GM13977 (cell line): ENCODE measurements at regions not wholly inside any gene's neighbourhood (a gene's known extent, or its start where the extent isn't known, plus 50 kb on each side); places are given as distances from the start of the nearest gene placed in this dataset.

Source experiments
- DNase-seq: peaks from one replicate; pipeline ENCODE4 v3.0.0; 2012; ENCODE audit warnings: low spot score
- CTCF ChIP-seq: IDR thresholded peaks from 2 replicates; pipeline ENCODE4 v1.5.1; 2012; ENCODE audit warnings: mild to moderate bottlenecking, control low read depth; ENCODE audit not compliant: insufficient read depth; ENCODE audit errors: extremely low read depth, missing control alignments
- in situ Hi-C: fragments of 300-500 bp; cut with MboI; formaldehyde crosslinking; loops from one replicate; pipeline ENCODE4 v1.12.0; 2022; ENCODE audit warnings: low sequenced_read_pairs, low pct_unique_long_range_greater_than_20kb, mixed read lengths, inconsistent platforms; ENCODE audit not compliant: unreplicated experiment

- in situ Hi-C loops: no loop called here
- no peak for TF ChIP-seq CTCF
- no peak for DNase-seq
These were observed 325.5 kb downstream of the SFMBT2 start for GRCh38 chr10:7085147-7085912.

GRCh38 chr10:7084280-7085005, 326.4 kb downstream of the SFMBT2 start:
- in situ Hi-C loops: no loop called here
- DNase-seq: no peak
- no peak for TF ChIP-seq CTCF

- no peak for TF ChIP-seq CTCF
- in situ Hi-C loops: no loop called here
- no peak for DNase-seq
These were observed 327.9 kb downstream of the SFMBT2 start for GRCh38 chr10:7082967-7083366.

- DNase-seq: no peak
- TF ChIP-seq CTCF: no peak
- in situ Hi-C loops: no loop called here
These were observed 333.0 kb downstream of the SFMBT2 start for GRCh38 chr10:7077880-7078279.

GRCh38 chr10:7075851-7076250, 335.0 kb downstream of the SFMBT2 start:
- in situ Hi-C loops: no loop called here
- no peak for DNase-seq
- no peak for TF ChIP-seq CTCF

GRCh38 chr10:7075110-7075509, 335.7 kb downstream of the SFMBT2 start:
- in situ Hi-C loops: no loop called here
- no peak for TF ChIP-seq CTCF
- DNase-seq: no peak
